ENCODE measurements at regions not wholly inside any gene's neighbourhood (a gene's known extent, or its start where the extent isn't known, plus 50 kb on each side); places are given as distances from the start of the nearest gene placed in this dataset.
"Not testable (repeated sequence)": the region's sequence is repeated elsewhere in the genome, so short reads cannot be mapped to it uniquely, and the experiment has no call there.

DNA sequence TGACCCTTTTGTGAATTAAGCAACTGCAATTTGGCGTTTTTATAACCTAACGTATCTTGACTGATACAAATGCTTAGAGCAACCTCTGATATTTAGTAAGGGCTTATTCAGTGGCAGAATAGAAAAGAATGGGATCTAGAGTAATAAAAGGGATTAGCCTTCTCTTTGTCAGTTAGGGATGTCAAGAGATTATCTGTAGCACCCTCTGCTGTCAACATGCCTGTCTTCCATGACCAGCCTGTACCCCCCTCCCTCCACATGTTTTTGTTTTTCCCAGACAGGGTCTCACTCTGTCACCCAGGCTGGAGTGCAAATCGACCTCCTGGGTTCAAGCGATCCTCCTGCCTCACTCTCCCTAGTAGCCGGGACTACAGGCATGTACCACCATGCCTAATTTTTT is 198.1 kb downstream of the NPIPA7 start:
- H3K4me3 Mint-ChIP-seq, ATAC-seq, H3K27ac Mint-ChIP-seq, H3K27me3 Mint-ChIP-seq, H3K36me3 Mint-ChIP-seq, DNase-seq, H3K9me3 Mint-ChIP-seq, POLR2A ChIA-PET, H3K4me1 Mint-ChIP-seq: not testable (repeated sequence)

DNA sequence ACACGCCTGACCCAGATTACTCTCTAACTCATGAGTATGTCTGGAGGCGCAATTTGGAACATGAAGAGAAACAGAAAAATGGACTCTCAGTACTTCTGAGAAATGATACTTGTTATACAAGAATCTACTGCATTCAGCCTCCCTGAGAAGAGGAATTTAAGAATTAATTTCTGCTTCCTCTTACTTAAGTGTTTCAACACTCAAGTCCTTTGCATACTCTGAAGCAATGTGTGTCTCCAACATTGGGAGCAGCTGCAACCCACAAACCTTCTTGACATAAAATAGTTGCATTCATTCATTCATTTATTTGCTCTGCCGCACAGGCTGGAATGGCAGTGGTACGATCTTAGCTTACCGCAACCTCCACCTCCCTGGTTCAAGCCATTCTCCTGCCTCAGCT is 199.8 kb downstream of the NPIPA7 start:
- no peak for DNase-seq
- POLR2A ChIA-PET: no interaction called here
- no peaks in the 10 kb centered on the region for H3K36me3 Mint-ChIP-seq
- H3K27me3 Mint-ChIP-seq: peaks cover 0 to 4% (median 0%) of the 10 kb centered on the region in 5 donors
- H3K4me3 Mint-ChIP-seq: no peak overlapping the region
- peaks cover 0 to 11% (median 0%) of the 10 kb centered on the region in 9 donors for H3K9me3 Mint-ChIP-seq
- H3K27ac Mint-ChIP-seq: no peak overlapping the region
- H3K4me1 Mint-ChIP-seq: no peaks in the 10 kb centered on the region
- no peak for ATAC-seq

DNA sequence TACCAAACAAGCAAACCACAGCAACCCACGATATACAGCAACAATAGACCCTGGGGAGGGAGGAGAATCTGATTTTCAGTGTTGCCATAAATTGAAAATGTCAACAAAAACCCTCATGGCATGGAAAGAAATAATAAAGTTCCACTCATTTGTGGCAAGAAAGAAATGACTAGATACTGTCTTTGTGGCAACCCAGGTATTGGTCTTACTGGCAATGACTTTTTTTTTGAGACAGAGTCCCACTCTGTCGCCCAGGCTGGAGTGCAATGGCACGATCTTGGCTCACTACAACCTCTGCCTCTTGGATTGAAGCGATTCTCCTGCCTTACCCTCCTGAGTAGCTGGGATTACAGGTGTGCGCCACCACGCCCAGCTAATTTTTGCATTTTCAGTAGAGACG is 204.0 kb downstream of the NPIPA7 start:
- DNase-seq, H3K27ac Mint-ChIP-seq, H3K4me3 Mint-ChIP-seq, H3K4me1 Mint-ChIP-seq, H3K36me3 Mint-ChIP-seq, ATAC-seq, H3K27me3 Mint-ChIP-seq, POLR2A ChIA-PET: not testable (repeated sequence)
- peaks cover 0 to 12% (median 0%) of the 10 kb centered on the region in 9 donors for H3K9me3 Mint-ChIP-seq

- H3K9me3 Mint-ChIP-seq: peaks cover 0 to 12% (median 0%) of the 10 kb centered on the region in 9 donors
- POLR2A ChIA-PET, H3K4me3 Mint-ChIP-seq, ATAC-seq, H3K27me3 Mint-ChIP-seq, H3K4me1 Mint-ChIP-seq, DNase-seq, H3K27ac Mint-ChIP-seq, H3K36me3 Mint-ChIP-seq: not testable (repeated sequence)
Observed at GRCh38 chr16:16586073-16586651, 207.2 kb downstream of the NPIPA7 start.

DNA sequence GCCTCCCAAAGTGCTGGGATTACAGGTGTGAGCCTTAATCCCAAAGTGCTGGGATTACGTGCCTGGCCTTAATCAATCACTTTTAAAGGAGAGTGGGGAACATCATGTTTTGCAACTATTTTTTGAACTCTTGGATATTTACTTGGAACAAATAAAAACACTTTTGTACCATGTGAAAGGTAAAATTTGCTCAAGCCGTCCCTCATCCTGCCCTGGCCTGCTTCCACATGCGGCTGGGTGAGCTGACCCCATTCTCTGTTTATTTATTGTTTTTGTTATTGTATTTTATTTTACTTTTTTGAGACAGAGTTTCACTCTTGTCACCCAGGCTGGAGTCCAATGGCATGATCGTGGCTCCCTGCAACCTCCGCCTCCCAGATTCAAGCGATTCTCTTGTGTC is 208.0 kb downstream of the NPIPA7 start:
- ATAC-seq, H3K9me3 Mint-ChIP-seq, POLR2A ChIA-PET: not testable (repeated sequence)

DNA sequence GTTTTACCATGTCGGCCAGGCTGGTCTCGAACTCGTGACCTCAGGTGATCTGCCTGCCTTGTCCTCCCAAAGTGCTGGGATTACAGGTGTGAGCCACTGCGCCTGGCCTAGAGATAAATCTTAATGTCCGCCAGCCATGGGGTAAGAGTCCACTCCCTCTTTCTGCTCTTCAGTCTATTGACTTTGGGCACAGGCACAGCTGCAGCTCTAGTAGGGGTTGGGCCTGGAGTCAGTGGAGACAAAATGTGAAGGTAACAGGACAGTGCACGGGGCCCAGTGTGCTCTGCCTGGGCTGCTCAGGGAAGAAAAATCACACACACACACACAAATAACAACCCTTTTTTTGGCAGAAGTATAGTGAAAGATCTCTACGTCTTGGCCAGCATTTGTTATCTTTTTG is 209.5 kb downstream of the NPIPA7 start:
- H3K36me3 Mint-ChIP-seq, H3K4me3 Mint-ChIP-seq, ATAC-seq, H3K9me3 Mint-ChIP-seq, POLR2A ChIA-PET, H3K27ac Mint-ChIP-seq, DNase-seq, H3K27me3 Mint-ChIP-seq, H3K4me1 Mint-ChIP-seq: not testable (repeated sequence)

More for the DNA sequence above, 208.0 kb downstream of the NPIPA7 start:
- not testable (repeated sequence) for H3K36me3 Mint-ChIP-seq, H3K27me3 Mint-ChIP-seq, H3K4me1 Mint-ChIP-seq, H3K27ac Mint-ChIP-seq, DNase-seq, H3K4me3 Mint-ChIP-seq

DNA sequence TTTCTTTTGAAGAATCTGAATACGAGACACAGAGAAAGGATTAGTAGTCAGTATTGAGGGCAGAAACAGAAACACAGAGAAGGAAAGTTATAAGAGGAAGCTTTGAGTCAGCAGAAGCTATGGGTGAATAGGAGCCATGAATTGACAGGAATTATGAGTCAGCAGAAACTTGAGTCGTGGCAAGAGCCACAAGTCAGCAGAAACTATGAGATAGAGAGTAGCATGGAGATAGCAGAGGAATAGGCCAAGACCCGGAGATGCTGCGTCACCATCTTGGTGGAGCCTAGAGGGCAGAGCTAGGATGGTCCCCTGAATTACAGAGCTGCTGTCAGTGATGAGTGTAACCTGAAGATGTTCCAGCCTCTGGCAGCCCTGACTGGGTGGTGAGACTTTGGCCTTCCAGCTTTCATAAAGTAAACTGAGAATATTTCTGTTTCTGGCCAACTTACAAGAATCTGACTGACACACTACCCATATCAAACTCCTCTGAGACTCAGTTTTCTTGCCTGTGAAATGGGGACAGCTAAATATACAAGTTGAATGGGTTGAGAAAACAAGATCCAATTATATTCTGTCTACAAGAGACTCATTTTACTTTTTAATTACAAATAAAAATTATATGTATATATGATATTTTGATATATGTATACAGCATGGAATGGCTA is 211.8 kb downstream of the NPIPA7 start:
- POLR2A ChIA-PET, H3K9me3 Mint-ChIP-seq, H3K27ac Mint-ChIP-seq, DNase-seq, ATAC-seq, H3K36me3 Mint-ChIP-seq, H3K4me1 Mint-ChIP-seq, H3K4me3 Mint-ChIP-seq: not testable (repeated sequence)
- H3K27me3 Mint-ChIP-seq: peaks cover 0 to 13% (median 8%) of the 10 kb centered on the region in 5 donors

DNA sequence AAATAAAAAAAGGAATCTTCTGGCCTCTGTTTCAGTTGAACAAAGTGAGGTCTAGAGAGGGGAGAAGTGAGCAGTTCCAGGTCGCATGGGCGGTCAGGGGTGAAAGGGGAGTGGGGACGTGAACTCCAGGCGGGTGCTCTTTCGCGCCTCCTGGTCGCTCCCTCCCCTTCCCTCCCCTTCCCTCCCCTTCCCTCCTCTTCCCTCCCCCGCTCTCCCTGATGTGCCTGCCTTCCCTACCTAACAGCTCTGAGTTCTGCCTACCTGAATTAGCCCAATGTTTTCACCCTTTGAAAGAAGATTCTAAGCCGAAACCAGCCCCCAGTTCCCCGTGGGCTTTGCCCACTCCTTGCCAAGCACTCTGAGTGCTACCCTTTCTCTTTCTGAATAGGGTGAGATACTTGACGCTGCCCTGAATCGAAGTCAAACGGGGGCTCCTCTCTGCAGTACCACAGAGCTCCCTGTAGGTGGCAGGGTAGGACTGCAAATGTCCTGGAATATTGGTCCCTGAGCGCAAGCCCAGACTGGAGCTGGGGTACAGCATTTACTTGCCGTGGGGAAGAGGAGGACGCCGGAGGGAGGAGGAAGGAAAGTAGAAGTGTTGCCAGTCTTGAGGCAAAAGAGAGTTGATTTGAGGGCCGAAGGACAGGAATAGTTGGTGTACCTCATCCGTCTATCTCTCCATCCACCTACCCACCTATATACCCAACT is 214.4 kb downstream of the NPIPA7 start:
- H3K4me3 Mint-ChIP-seq, H3K9me3 Mint-ChIP-seq: not testable (repeated sequence)
- peak; percentile 65 to 74 for ATAC-seq

GRCh38 chr16:16595029-16595718 is 216.2 kb downstream of the NPIPA7 start:
- H3K27ac Mint-ChIP-seq, POLR2A ChIA-PET, H3K4me1 Mint-ChIP-seq, H3K9me3 Mint-ChIP-seq, DNase-seq, ATAC-seq, H3K36me3 Mint-ChIP-seq, H3K4me3 Mint-ChIP-seq: not testable (repeated sequence)
- peaks cover 0 to 13% (median 8%) of the 10 kb centered on the region in 5 donors for H3K27me3 Mint-ChIP-seq

More for the DNA sequence above, 214.4 kb downstream of the NPIPA7 start:
- H3K4me1 Mint-ChIP-seq, POLR2A ChIA-PET, H3K27ac Mint-ChIP-seq, H3K36me3 Mint-ChIP-seq: not testable (repeated sequence)
- H3K27me3 Mint-ChIP-seq: peaks cover 0 to 13% (median 8%) of the 10 kb centered on the region in 5 donors
- peak; percentile 5 to 66 (median 34) for DNase-seq

GRCh38 chr16:16601239-16601638 is 222.3 kb downstream of the NPIPA7 start:
- DNase-seq, H3K4me1 Mint-ChIP-seq, H3K27ac Mint-ChIP-seq, H3K9me3 Mint-ChIP-seq, ATAC-seq, H3K27me3 Mint-ChIP-seq, POLR2A ChIA-PET, H3K36me3 Mint-ChIP-seq, H3K4me3 Mint-ChIP-seq: not testable (repeated sequence)

DNA sequence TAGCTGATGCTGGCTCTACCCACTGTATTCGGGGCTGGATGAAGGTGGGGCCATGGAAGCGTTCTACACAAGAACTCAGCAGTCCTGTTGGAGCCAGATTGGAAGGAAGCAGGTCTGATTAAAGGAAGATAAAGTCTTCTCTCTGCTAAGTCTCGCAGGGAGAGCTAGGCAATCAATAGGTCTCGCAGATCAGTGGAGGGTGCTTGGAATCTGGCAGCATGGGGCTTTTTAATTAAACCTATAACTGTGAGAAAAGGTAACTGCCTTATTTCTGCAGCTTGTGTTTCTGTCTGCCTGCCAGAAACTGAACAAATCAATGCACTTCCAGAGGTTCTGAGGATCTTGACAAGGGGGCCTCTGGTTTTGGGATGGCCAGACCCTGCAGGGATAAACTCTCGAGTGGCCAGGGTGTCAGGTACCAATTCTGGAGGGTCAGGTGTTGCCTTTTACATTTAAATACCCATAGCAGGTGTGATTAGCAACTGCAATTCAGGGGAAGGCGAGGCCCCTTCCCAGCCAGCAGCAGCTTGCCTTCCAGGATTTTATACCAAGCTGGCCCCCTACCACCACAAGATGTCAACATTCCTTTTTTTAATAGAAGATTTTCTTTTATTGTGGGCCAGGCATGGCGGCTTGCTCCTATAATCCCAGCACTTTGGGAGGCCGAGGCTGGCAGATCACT is 228.6 kb downstream of the NPIPA7 start:
- not testable (repeated sequence) for H3K27me3 Mint-ChIP-seq, H3K9me3 Mint-ChIP-seq, H3K36me3 Mint-ChIP-seq

GRCh38 chr16:16609627-16610026 is 230.7 kb downstream of the NPIPA7 start:
- H3K4me1 Mint-ChIP-seq, H3K36me3 Mint-ChIP-seq, H3K27me3 Mint-ChIP-seq, H3K4me3 Mint-ChIP-seq, H3K9me3 Mint-ChIP-seq, DNase-seq, POLR2A ChIA-PET, ATAC-seq: not testable (repeated sequence)
- H3K27ac Mint-ChIP-seq: peak overlapping the region in 1 of 10 donors; percentile 69

More for the DNA sequence above, 228.6 kb downstream of the NPIPA7 start:
- POLR2A ChIA-PET, H3K4me1 Mint-ChIP-seq, DNase-seq, ATAC-seq, H3K27ac Mint-ChIP-seq, H3K4me3 Mint-ChIP-seq: not testable (repeated sequence)

Data from naive thymus-derived CD8-positive, alpha-beta T cell (primary cell).